ENCODE measurements at regions not wholly inside any gene's neighbourhood (a gene's known extent, or its start where the extent isn't known, plus 50 kb on each side); places are given as distances from the start of the nearest gene placed in this dataset.

GRCh38 chr5:52560366-52560765 is 227.3 kb upstream of the ITGA1 start:
- no peak for TF ChIP-seq CTCF (IDR thresholded peaks at IDR 0.05)
- no peak for TF ChIP-seq EZH2phosphoT487 (IDR thresholded peaks at IDR 0.05)

Data from neural progenitor cell (in vitro differentiated cells).